OCI-LY3 (cell line): ENCODE measurements at regions not wholly inside any gene's neighbourhood (a gene's known extent, or its start where the extent isn't known, plus 50 kb on each side); places are given as distances from the start of the nearest gene placed in this dataset.

ENCODE experiments used
- H2AFZ ChIP-seq: fragments of 200-600, 300-600 bp; shearing (Covaris generic); 2 replicates; pipeline ENCODE4 v1.6.0; 2014; ENCODE audit warnings: antibody characterized with exemption, low read depth, low read length
- H3K27ac ChIP-seq: fragments of 200-600, 300-600 bp; sonication (generic); 2 replicates; pipeline ENCODE4 v1.5.1; 2014; ENCODE audit warnings: mild to moderate bottlenecking, low read length, moderate library complexity, mixed read lengths
- H3K27me3 ChIP-seq: fragments of 200-600, 300-600 bp; sonication (generic); 2 replicates; pipeline ENCODE4 v1.6.1; 2014; ENCODE audit warnings: low read depth, low read length, mixed read lengths
- H3K36me3 ChIP-seq: fragments of 200-600, 300-600 bp; sonication (generic); replicated peaks from 2 replicates; pipeline ENCODE3; 2014; ENCODE audit warnings: low read depth, low read length, mixed read lengths
- H3K4me1 ChIP-seq: fragments of 300-600, 200-600 bp; sonication (generic); 2 replicates; pipeline ENCODE4 v1.6.1; 2014; ENCODE audit warnings: low read length, mixed read lengths
- H3K4me2 ChIP-seq: fragments of 200-600, 300-600 bp; sonication (generic); 2 replicates; pipeline ENCODE4 v1.6.1; 2014; ENCODE audit warnings: low read length, mixed read lengths
- H3K4me3 ChIP-seq: fragments of 300-600, 200-600 bp; sonication (generic); 2 replicates; pipeline ENCODE4 v1.5.1; 2014; ENCODE audit warnings: antibody characterized with exemption, mild to moderate bottlenecking, low read length, moderate library complexity
- H3K79me2 ChIP-seq: fragments of 300-600, 200-600 bp; shearing (Covaris generic); 2 replicates; pipeline ENCODE4 v1.6.1; 2014; ENCODE audit warnings: mild to moderate bottlenecking, low read length, mixed read lengths
- H3K9ac ChIP-seq: fragments of 300-600, 200-600 bp; shearing (Covaris generic); 2 replicates; pipeline ENCODE4 v1.6.0; 2014; ENCODE audit warnings: mild to moderate bottlenecking, low read length, moderate library complexity
- H3K9me3 ChIP-seq: fragments of 200-600, 300-600 bp; shearing (Covaris generic); 2 replicates; pipeline ENCODE4 v1.6.1; 2014; ENCODE audit warnings: low read length, mixed read lengths; ENCODE audit not compliant: insufficient read depth
- H4K20me1 ChIP-seq: fragments of 200-600, 300-600 bp; sonication (generic); 2 replicates; pipeline ENCODE4 v1.6.1; 2016; ENCODE audit warnings: low read length, mixed read lengths; ENCODE audit not compliant: insufficient read depth
- CTCF ChIP-seq: fragments of 200-600, 300-600 bp; sonication (generic); IDR thresholded peaks from 2 replicates; pipeline ENCODE4 v1.5.1; 2014; ENCODE audit warnings: antibody characterized with exemption, low read length, low read depth
- EZH2phosphoT487 ChIP-seq: fragments of 200-600 bp; shearing (Covaris generic); IDR thresholded peaks from 2 replicates; pipeline ENCODE4 v1.6.1; 2018; ENCODE audit warnings: antibody characterized with exemption, mixed run types, low read depth

- no peak overlapping the region for H3K27ac ChIP-seq
- no peaks in the 10 kb centered on the region for H3K79me2 ChIP-seq
- H3K9me3 ChIP-seq = no peaks in the 10 kb centered on the region
- no peaks in the 10 kb centered on the region for H3K27me3 ChIP-seq
- no peaks in the 10 kb centered on the region for H3K36me3 ChIP-seq
- no peak for TF ChIP-seq EZH2phosphoT487
- no peak for TF ChIP-seq CTCF
- H3K9ac ChIP-seq = no peak overlapping the region
- H4K20me1 ChIP-seq = no peaks in the 10 kb centered on the region
- no peaks in the 10 kb centered on the region for H3K4me1 ChIP-seq
- H3K4me2 ChIP-seq = no peak overlapping the region
- no peak overlapping the region for H3K4me3 ChIP-seq
- no peak overlapping the region for H2AFZ ChIP-seq
Observed at GRCh38 chr2:5977477-5977876, 285.3 kb downstream of the SOX11 start.

GRCh38 chr2:5978131-5978751 lies 286.1 kb downstream of the SOX11 start:
- TF ChIP-seq CTCF (no peak), EZH2phosphoT487 (no peak)

GRCh38 chr2:5980450-5981190 lies 288.4 kb downstream of the SOX11 start:
- H3K27me3 ChIP-seq = no peaks in the 10 kb centered on the region
- TF ChIP-seq EZH2phosphoT487 (no peak), CTCF (no peak)
- no peak overlapping the region for H3K4me3 ChIP-seq
- H3K79me2 ChIP-seq = no peaks in the 10 kb centered on the region
- H3K4me1 ChIP-seq = no peaks in the 10 kb centered on the region
- no peak overlapping the region for H3K4me2 ChIP-seq
- no peaks in the 10 kb centered on the region for H3K9me3 ChIP-seq
- no peaks in the 10 kb centered on the region for H3K36me3 ChIP-seq
- H3K9ac ChIP-seq = no peak overlapping the region
- H2AFZ ChIP-seq = no peak overlapping the region
- no peak overlapping the region for H3K27ac ChIP-seq
- H4K20me1 ChIP-seq = no peaks in the 10 kb centered on the region

More at GRCh38 chr2:5978131-5978751, 286.1 kb downstream of the SOX11 start:
- Histone ChIP-seq H3K27ac (no peak overlapping the region), H3K4me3 (no peak overlapping the region), H4K20me1 (no peaks in the 10 kb centered on the region), H3K9me3 (no peaks in the 10 kb centered on the region), H3K27me3 (no peaks in the 10 kb centered on the region), H3K4me2 (no peak overlapping the region), H3K9ac (no peak overlapping the region), H3K36me3 (no peaks in the 10 kb centered on the region), H2AFZ (no peak overlapping the region), H3K79me2 (no peaks in the 10 kb centered on the region), H3K4me1 (no peaks in the 10 kb centered on the region)

GRCh38 chr2:5982193-5982902 lies 290.2 kb downstream of the SOX11 start:
- TF ChIP-seq EZH2phosphoT487 = no peak
- no peak for TF ChIP-seq CTCF
- no peak overlapping the region for H3K9ac ChIP-seq

More at GRCh38 chr2:5982193-5982902, 290.2 kb downstream of the SOX11 start:
- no peaks in the 10 kb centered on the region for H3K79me2 ChIP-seq
- H3K4me2 ChIP-seq = no peak overlapping the region
- H3K9me3 ChIP-seq = no peaks in the 10 kb centered on the region
- no peaks in the 10 kb centered on the region for H4K20me1 ChIP-seq
- no peaks in the 10 kb centered on the region for H3K36me3 ChIP-seq
- no peak overlapping the region for H3K4me3 ChIP-seq
- no peaks in the 10 kb centered on the region for H3K4me1 ChIP-seq
- no peaks in the 10 kb centered on the region for H3K27me3 ChIP-seq
- no peak overlapping the region for H2AFZ ChIP-seq
- no peak overlapping the region for H3K27ac ChIP-seq
